ENCODE measurements at regions not wholly inside any gene's neighbourhood (a gene's known extent, or its start where the extent isn't known, plus 50 kb on each side); places are given as distances from the start of the nearest gene placed in this dataset.

DNA sequence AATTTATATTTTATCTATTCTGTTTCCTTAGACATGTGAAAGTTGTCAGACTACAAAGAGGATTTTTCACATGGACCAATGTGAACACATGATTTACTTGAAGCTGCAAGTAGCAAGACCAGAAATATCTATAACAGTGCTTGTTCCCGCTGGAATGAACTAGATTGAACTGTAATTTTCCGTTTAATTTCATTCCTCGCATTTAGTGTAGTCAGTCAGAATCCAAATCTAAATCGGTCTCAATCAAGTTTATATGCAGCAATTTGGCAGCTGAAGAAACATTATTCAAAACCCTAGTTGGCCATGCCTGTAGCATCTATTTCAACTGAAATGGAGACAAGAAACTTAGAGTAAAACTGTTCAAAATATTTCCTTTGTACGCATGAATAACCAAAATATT lies 570.7 kb upstream of the SLITRK5 start:
- no peak for TF ChIP-seq CTCF (IDR thresholded peaks at IDR 0.05)
- TF ChIP-seq ZFX (IDR thresholded peaks at IDR 0.05; ENCODE audit: borderline replicate concordance): no peak

Data from 22Rv1 (cell line).